Naive thymus-derived CD8-positive, alpha-beta T cell (primary cell): ENCODE measurements at regions not wholly inside any gene's neighbourhood (a gene's known extent, or its start where the extent isn't known, plus 50 kb on each side); places are given as distances from the start of the nearest gene placed in this dataset.
"Not testable (repeated sequence)": the region's sequence is repeated elsewhere in the genome, so short reads cannot be mapped to it uniquely, and the experiment has no call there.

Experiments used
- ATAC-seq, 2 donors: fragments of 150-1000 bp; cut with Tn5 transposase in 1 of 2; sonication (Bioruptor Pico), chemical (Tn5 transposase) in 1 of 2; 1 replicate in 1 of 2; 2 replicates in 1 of 2; pipeline ENCODE4 v1.10.0; 2021; ENCODE audit warnings: mild to moderate bottlenecking in 2 of 2, moderate library complexity in 2 of 2
- POLR2A ChIA-PET: fragments of 350-600 bp; sonication (Branson Sonifier 250); formaldehyde crosslinking; loops from one replicate; lab custom pipeline; 2021; ENCODE audit warnings: antibody characterized with exemption; lab: Charles Lee
- DNase-seq, 10 donors: peaks; one replicate each; pipeline versions ENCODE4 v3.0.0 to v3.0.0-alpha.2; 2020 to 2022
- H3K27ac Mint-ChIP-seq, 10 donors: one replicate each; pipeline ENCODE4 v1.8.0; 2020 to 2022; ENCODE audit warnings: mild to moderate bottlenecking in 10 of 10, mixed read lengths in 10 of 10, moderate library complexity in 4 of 10, inconsistent platforms in 1 of 10
- H3K27me3 Mint-ChIP-seq, 5 donors: one replicate each; pipeline ENCODE4 v1.8.0; 2021 to 2022; ENCODE audit warnings: mixed read lengths in 5 of 5
- H3K36me3 Mint-ChIP-seq, 3 donors: one replicate each; pipeline ENCODE4 v1.8.0; 2020 to 2022; ENCODE audit warnings: mixed read lengths in 3 of 3, mild to moderate bottlenecking in 2 of 3, inconsistent platforms in 1 of 3
- H3K4me1 Mint-ChIP-seq, 4 donors: one replicate each; pipeline ENCODE4 v1.8.0; 2021 to 2022; ENCODE audit warnings: mixed read lengths in 4 of 4
- H3K4me3 Mint-ChIP-seq, 10 donors: one replicate each; pipeline ENCODE4 v1.8.0; 2020 to 2022; ENCODE audit warnings: mild to moderate bottlenecking in 10 of 10, mixed read lengths in 10 of 10, moderate library complexity in 6 of 10, inconsistent platforms in 1 of 10
- H3K9me3 Mint-ChIP-seq, 9 donors: one replicate each; pipeline ENCODE4 v1.8.0; 2020 to 2022; ENCODE audit warnings: mixed read lengths in 9 of 9, mild to moderate bottlenecking in 3 of 9, inconsistent platforms in 1 of 9, moderate library complexity in 1 of 9

- DNase-seq = no peak
- Mint-ChIP-seq H3K9me3 (no peaks in the 10 kb centered on the region), H3K27me3 (peaks cover 3 to 10% (median 6%) of the 10 kb centered on the region in 5 donors), H3K4me3 (no peak overlapping the region), H3K4me1 (peaks cover 9 to 20% (median 18%) of the 10 kb centered on the region in 4 donors), H3K36me3 (no peaks in the 10 kb centered on the region), H3K27ac (no peak overlapping the region)
- no peak for ATAC-seq
- POLR2A ChIA-PET = interaction anchor here (0.7 kb wide), 1 partner anchor 278 kb away, joined by 3 read pairs; no protein-coding TSS in a partner anchor
These were observed 62.1 kb upstream of the LYZL2 start for GRCh38 chr10:30691639-30692015.

DNA sequence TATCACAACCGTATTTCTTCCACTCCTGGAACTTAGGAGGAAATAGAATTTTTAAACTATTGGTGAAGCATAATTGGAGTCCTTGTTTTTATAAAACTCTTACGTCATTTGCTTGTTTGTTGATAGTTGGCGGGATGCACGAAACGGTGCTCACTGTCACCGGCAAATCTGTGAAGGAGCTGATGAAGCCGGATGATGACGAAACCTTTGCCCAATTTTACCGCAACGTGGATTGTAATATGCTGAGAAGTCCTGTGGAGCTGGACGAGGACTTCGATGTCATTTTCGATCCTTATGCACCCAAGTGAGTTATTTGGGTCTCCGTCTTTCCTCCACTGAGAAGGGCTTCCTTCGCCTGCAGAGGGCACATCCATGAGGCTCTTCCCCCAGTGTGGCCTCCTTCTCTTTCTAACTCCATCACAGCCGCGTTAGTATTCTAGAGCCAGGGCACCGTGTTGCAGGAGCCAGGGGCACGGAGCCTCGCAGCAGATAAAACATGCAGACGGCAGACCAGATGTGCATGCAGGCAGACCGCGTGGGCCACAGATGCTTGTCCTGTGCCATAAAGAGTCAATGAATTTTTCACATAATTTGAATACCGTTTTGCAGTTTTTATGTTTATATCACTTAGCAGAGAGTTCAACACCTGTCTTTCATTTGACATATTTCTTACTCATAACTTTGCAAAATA lies 61.5 kb upstream of the LYZL2 start:
- peaks cover 5 to 14% (median 6%) of the 10 kb centered on the region in 5 donors for H3K27me3 Mint-ChIP-seq
- H3K36me3 Mint-ChIP-seq, POLR2A ChIA-PET, ATAC-seq, DNase-seq, H3K27ac Mint-ChIP-seq, H3K9me3 Mint-ChIP-seq: not testable (repeated sequence)
- peak overlapping the region in 1 of 10 donors; percentile 29 for H3K4me3 Mint-ChIP-seq
- peaks cover 6 to 15% (median 13%) of the 10 kb centered on the region in 4 donors for H3K4me1 Mint-ChIP-seq

DNA sequence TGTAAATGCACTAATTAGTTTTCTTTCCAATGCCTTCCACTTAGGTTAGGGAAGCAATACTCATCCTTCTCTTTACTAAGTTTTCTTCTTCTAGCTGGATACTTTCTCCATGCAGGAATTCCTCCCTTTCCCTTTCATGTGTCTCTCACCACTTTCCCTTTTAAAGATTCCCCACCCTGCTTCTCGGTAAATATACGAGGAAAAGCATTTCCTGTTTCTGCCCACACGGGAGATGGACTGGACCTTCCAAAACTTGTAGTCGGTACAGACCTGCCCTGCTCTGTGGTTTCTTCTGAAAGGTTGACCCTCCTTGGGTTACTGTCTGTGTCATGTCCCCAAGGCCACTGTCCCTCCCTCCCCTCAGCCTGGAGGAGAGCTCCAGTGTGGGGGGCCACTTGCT lies 58.9 kb upstream of the LYZL2 start:
- ATAC-seq (no peak), DNase-seq (no peak)
- no peaks in the 10 kb centered on the region for H3K9me3 Mint-ChIP-seq
- H3K36me3 Mint-ChIP-seq = no peaks in the 10 kb centered on the region
- H3K27ac Mint-ChIP-seq = peak overlapping the region in 3 of 10 donors; percentile 19 to 70 (median 27)
- H3K27me3 Mint-ChIP-seq = peaks cover 9 to 38% (median 15%) of the 10 kb centered on the region in 5 donors
- H3K4me1 Mint-ChIP-seq = peaks cover 0 to 6% (median 5%) of the 10 kb centered on the region in 4 donors
- POLR2A ChIA-PET = no interaction called here
- H3K4me3 Mint-ChIP-seq = no peak overlapping the region

DNA sequence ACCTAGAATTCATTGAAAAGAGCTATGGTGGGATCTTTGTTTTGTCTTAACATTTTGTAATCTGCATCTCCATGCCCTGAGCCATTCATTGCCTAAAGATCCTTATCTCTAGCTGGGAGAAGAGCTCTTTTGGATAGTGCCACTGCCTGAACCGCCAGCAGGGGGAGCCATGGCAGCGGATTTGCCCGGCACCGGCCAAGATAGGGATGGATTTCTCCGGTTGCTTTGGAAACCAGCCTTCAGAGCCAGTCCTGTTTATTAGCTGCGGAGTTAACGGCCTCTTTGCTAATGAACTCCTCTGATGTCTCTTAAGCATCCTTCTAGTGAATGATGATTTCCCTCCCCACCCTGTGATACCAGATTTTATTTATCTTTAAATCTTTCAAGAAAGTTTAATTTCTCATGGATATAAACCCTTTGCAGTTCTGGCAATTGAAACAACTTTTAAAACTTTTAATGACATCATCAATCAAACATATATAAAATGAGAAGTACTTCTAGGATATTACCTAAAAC lies 58.2 kb upstream of the LYZL2 start:
- H3K4me1 Mint-ChIP-seq = peaks cover 0 to 8% (median 5%) of the 10 kb centered on the region in 4 donors
- ATAC-seq (peak; percentile 59 to 91), DNase-seq (peak; percentile 54 to 87 (median 72))
- peak overlapping the region in 1 of 10 donors; percentile 76 for H3K27ac Mint-ChIP-seq
- no peaks in the 10 kb centered on the region for H3K36me3 Mint-ChIP-seq
- POLR2A ChIA-PET = interaction anchor here (0.7 kb wide), 1 partner anchor 16 kb away, joined by 3 read pairs; no protein-coding TSS in a partner anchor
- H3K9me3 Mint-ChIP-seq = no peaks in the 10 kb centered on the region
- peaks cover 9 to 38% (median 19%) of the 10 kb centered on the region in 5 donors for H3K27me3 Mint-ChIP-seq
- H3K4me3 Mint-ChIP-seq = no peak overlapping the region

GRCh38 chr10:30686708-30687107 lies 57.2 kb upstream of the LYZL2 start:
- no peak overlapping the region for H3K4me3 Mint-ChIP-seq
- no peaks in the 10 kb centered on the region for H3K36me3 Mint-ChIP-seq
- no peaks in the 10 kb centered on the region for H3K9me3 Mint-ChIP-seq
- peaks cover 0 to 12% (median 5%) of the 10 kb centered on the region in 4 donors for H3K4me1 Mint-ChIP-seq
- DNase-seq = no peak
- no peak overlapping the region for H3K27ac Mint-ChIP-seq
- ATAC-seq = no peak
- peaks cover 11 to 43% (median 21%) of the 10 kb centered on the region in 5 donors for H3K27me3 Mint-ChIP-seq
- POLR2A ChIA-PET = interaction anchor here (0.6 kb wide), 1 partner anchor 1074 kb away, joined by 3 read pairs; no protein-coding TSS in a partner anchor

GRCh38 chr10:30683496-30683895 lies 53.9 kb upstream of the LYZL2 start:
- Mint-ChIP-seq H3K36me3 (peaks cover 0 to 5% (median 0%) of the 10 kb centered on the region in 3 donors), H3K4me3 (no peak overlapping the region), H3K27me3 (peaks cover 11 to 54% (median 25%) of the 10 kb centered on the region in 5 donors), H3K9me3 (peaks cover 0 to 20% (median 6%) of the 10 kb centered on the region in 9 donors), H3K27ac (peak overlapping the region in 1 of 10 donors; percentile 47), H3K4me1 (peaks cover 0 to 12% (median 3%) of the 10 kb centered on the region in 4 donors)
- DNase-seq (no peak), ATAC-seq (no peak)
- POLR2A ChIA-PET = no interaction called here

- H3K27me3 Mint-ChIP-seq = peaks cover 10 to 54% (median 25%) of the 10 kb centered on the region in 5 donors
- H3K4me1 Mint-ChIP-seq = peaks cover 0 to 10% (median 1%) of the 10 kb centered on the region in 4 donors
- POLR2A ChIA-PET, H3K36me3 Mint-ChIP-seq, ATAC-seq, DNase-seq, H3K4me3 Mint-ChIP-seq, H3K27ac Mint-ChIP-seq: not testable (repeated sequence)
- peaks cover 0 to 20% (median 6%) of the 10 kb centered on the region in 9 donors for H3K9me3 Mint-ChIP-seq
These were observed 53.0 kb upstream of the LYZL2 start for GRCh38 chr10:30682377-30683199.

GRCh38 chr10:30680908-30681307 lies 51.4 kb upstream of the LYZL2 start:
- peaks cover 0 to 5% (median 0%) of the 10 kb centered on the region in 3 donors for H3K36me3 Mint-ChIP-seq
- ATAC-seq = no peak
- peaks cover 5 to 41% (median 19%) of the 10 kb centered on the region in 5 donors for H3K27me3 Mint-ChIP-seq
- DNase-seq = no peak
- peaks cover 0 to 20% (median 6%) of the 10 kb centered on the region in 9 donors for H3K9me3 Mint-ChIP-seq
- POLR2A ChIA-PET = no interaction called here
- H3K27ac Mint-ChIP-seq = no peak overlapping the region
- H3K4me1 Mint-ChIP-seq = peaks cover 0 to 10% (median 0%) of the 10 kb centered on the region in 4 donors
- H3K4me3 Mint-ChIP-seq = no peak overlapping the region
